HG03280 (cell line): ENCODE measurements at regions not wholly inside any gene's neighbourhood (a gene's known extent, or its start where the extent isn't known, plus 50 kb on each side); places are given as distances from the start of the nearest gene placed in this dataset.

Experiments used
- ATAC-seq: cut with Tn5 transposase; IDR thresholded peaks from one replicate; pipeline ENCODE4 v1.9.1; 2021; ENCODE audit warnings: mild to moderate bottlenecking, moderate library complexity; ENCODE audit not compliant: unreplicated experiment

GRCh38 chr4:129645461-129645860 is 549.5 kb downstream of the C4orf33 start:
- no peak for ATAC-seq

GRCh38 chr4:129668092-129668491 is 572.1 kb downstream of the C4orf33 start:
- no peak for ATAC-seq

GRCh38 chr4:129672941-129673340 is 577.0 kb downstream of the C4orf33 start:
- no peak for ATAC-seq

GRCh38 chr4:129675036-129675435 is 579.1 kb downstream of the C4orf33 start:
- ATAC-seq, result no peak

- ATAC-seq, result no peak
Measured at GRCh38 chr4:129676934-129677333, 581.0 kb downstream of the C4orf33 start.

GRCh38 chr4:129682586-129682985 is 586.6 kb downstream of the C4orf33 start:
- ATAC-seq, result no peak

GRCh38 chr4:129707949-129708348 is 612.0 kb downstream of the C4orf33 start:
- ATAC-seq, result no peak

- ATAC-seq, result no peak
Measured at GRCh38 chr4:129708784-129709183, 612.8 kb downstream of the C4orf33 start.

- ATAC-seq, result no peak
Measured at GRCh38 chr4:129738175-129738574, 642.2 kb downstream of the C4orf33 start.

GRCh38 chr4:129747756-129748155 is 651.8 kb downstream of the C4orf33 start:
- no peak for ATAC-seq

- ATAC-seq, result no peak
Measured at GRCh38 chr4:129748991-129749390, 653.0 kb downstream of the C4orf33 start.

GRCh38 chr4:129751646-129752045 is 655.7 kb downstream of the C4orf33 start:
- ATAC-seq, result no peak

GRCh38 chr4:129783596-129783995 is 687.6 kb downstream of the C4orf33 start:
- ATAC-seq, result no peak

GRCh38 chr4:129788486-129788885 is 692.5 kb downstream of the C4orf33 start:
- no peak for ATAC-seq

GRCh38 chr4:129804461-129804981 is 708.6 kb downstream of the C4orf33 start:
- ATAC-seq, result no peak

GRCh38 chr4:129806986-129807385 is 711.0 kb downstream of the C4orf33 start:
- no peak for ATAC-seq

GRCh38 chr4:129808242-129808641 is 712.3 kb downstream of the C4orf33 start:
- no peak for ATAC-seq

GRCh38 chr4:129821073-129821472 is 725.1 kb downstream of the C4orf33 start:
- no peak for ATAC-seq

- no peak for ATAC-seq
Measured at GRCh38 chr4:129821963-129822362, 726.0 kb downstream of the C4orf33 start.

- no peak for ATAC-seq
Measured at GRCh38 chr4:129822701-129823100, 726.7 kb downstream of the C4orf33 start.

- ATAC-seq, result no peak
Measured at GRCh38 chr4:129823105-129823504, 727.2 kb downstream of the C4orf33 start.

GRCh38 chr4:129829373-129829772 is 733.4 kb downstream of the C4orf33 start:
- ATAC-seq, result no peak

- no peak for ATAC-seq
Measured at GRCh38 chr4:129839687-129840086, 743.7 kb downstream of the C4orf33 start.
